ENCODE measurements at regions not wholly inside any gene's neighbourhood (a gene's known extent, or its start where the extent isn't known, plus 50 kb on each side); places are given as distances from the start of the nearest gene placed in this dataset.

- H3K36me3 Mint-ChIP-seq (ENCODE audit: low read depth, unreplicated experiment), result no peaks in the 10 kb centered on the region
- peaks cover 22% of the 10 kb centered on the region for H3K4me1 Mint-ChIP-seq (ENCODE audit: unreplicated experiment)
- H3K9me3 Mint-ChIP-seq (ENCODE audit: unreplicated experiment), result no peaks in the 10 kb centered on the region
These were observed 261.9 kb downstream of the GADD45G start for GRCh38 chr9:89866701-89867100.

GRCh38 chr9:89868100-89868499, 263.3 kb downstream of the GADD45G start:
- peaks cover 5% of the 10 kb centered on the region for H3K27me3 Mint-ChIP-seq (ENCODE audit: unreplicated experiment)
- TF ChIP-seq, protein P1, sequence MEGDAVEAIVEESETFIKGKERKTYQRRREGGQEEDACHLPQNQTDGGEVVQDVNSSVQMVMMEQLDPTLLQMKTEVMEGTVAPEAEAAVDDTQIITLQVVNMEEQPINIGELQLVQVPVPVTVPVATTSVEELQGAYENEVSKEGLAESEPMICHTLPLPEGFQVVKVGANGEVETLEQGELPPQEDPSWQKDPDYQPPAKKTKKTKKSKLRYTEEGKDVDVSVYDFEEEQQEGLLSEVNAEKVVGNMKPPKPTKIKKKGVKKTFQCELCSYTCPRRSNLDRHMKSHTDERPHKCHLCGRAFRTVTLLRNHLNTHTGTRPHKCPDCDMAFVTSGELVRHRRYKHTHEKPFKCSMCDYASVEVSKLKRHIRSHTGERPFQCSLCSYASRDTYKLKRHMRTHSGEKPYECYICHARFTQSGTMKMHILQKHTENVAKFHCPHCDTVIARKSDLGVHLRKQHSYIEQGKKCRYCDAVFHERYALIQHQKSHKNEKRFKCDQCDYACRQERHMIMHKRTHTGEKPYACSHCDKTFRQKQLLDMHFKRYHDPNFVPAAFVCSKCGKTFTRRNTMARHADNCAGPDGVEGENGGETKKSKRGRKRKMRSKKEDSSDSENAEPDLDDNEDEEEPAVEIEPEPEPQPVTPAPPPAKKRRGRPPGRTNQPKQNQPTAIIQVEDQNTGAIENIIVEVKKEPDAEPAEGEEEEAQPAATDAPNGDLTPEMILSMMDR (IDR thresholded peaks at IDR 0.05; ENCODE audit: unreplicated experiment), result no peak
- no peaks in the 10 kb centered on the region for H3K9me3 Mint-ChIP-seq (ENCODE audit: unreplicated experiment)
- no peaks in the 10 kb centered on the region for H3K36me3 Mint-ChIP-seq (ENCODE audit: low read depth, unreplicated experiment)
- no peak overlapping the region for H3K4me3 Mint-ChIP-seq (ENCODE audit: unreplicated experiment)
- no peak overlapping the region for H3K27ac Mint-ChIP-seq (ENCODE audit: unreplicated experiment)
- peaks cover 8% of the 10 kb centered on the region for H3K4me1 Mint-ChIP-seq (ENCODE audit: unreplicated experiment)
- no peak for DNase-seq (ENCODE audit: low spot score)

More at GRCh38 chr9:89866701-89867100, 261.9 kb downstream of the GADD45G start:
- Mint-ChIP-seq H3K27me3 (ENCODE audit: unreplicated experiment) (peaks cover 5% of the 10 kb centered on the region), H3K27ac (ENCODE audit: unreplicated experiment) (no peak overlapping the region), H3K4me3 (ENCODE audit: unreplicated experiment) (no peak overlapping the region)
- DNase-seq (ENCODE audit: low spot score), result no peak
- TF ChIP-seq, protein P1 (IDR thresholded peaks at IDR 0.05; ENCODE audit: unreplicated experiment), result no peak

DNA sequence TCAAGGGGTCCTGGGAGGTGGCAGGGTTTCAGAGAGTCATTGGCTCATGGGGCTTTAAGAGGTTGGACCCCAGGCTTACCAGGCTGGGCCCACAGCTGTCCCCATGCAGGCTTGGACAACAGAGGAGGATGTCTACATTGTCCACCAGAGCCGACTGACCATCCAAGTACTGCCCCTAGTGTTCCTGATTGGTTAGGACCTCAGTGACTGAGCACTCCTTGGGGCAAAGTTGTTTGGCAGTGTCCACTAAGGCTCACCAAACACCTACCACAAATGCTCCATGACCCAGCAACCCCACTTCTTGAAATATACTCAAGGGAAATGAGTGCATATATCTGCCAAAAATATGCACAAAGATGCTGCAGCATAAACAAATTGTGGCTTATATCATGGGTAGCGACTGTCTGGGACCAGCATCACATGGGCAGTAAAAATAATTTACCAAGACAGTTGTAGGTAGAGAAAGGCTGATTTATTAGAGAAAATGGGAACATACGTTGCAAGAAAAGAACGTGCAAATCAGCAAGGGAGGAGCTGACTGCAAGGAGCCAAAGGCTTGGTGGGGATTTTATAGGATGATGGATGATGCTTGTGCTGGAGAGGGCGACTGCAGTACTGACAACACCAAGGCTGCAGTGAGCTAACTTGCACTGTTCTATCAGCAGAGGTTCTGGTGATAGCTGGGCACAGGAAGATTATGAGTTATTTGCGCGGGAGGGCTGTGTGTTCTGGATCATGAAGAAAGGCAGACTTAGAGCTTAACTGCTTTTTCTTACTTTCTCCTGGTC, 265.2 kb downstream of the GADD45G start:
- Mint-ChIP-seq H3K4me3 (ENCODE audit: unreplicated experiment) (no peak overlapping the region), H3K4me1 (ENCODE audit: unreplicated experiment) (no peaks in the 10 kb centered on the region), H3K9me3 (ENCODE audit: unreplicated experiment) (no peaks in the 10 kb centered on the region), H3K27ac (ENCODE audit: unreplicated experiment) (no peak overlapping the region), H3K36me3 (ENCODE audit: low read depth, unreplicated experiment) (no peaks in the 10 kb centered on the region), H3K27me3 (ENCODE audit: unreplicated experiment) (peaks cover 5% of the 10 kb centered on the region)
- DNase-seq (ENCODE audit: low spot score), result no peak
- TF ChIP-seq, protein P1 (IDR thresholded peaks at IDR 0.05; ENCODE audit: unreplicated experiment), result no peak

- peaks cover 6% of the 10 kb centered on the region for H3K27me3 Mint-ChIP-seq (ENCODE audit: unreplicated experiment)
- H3K36me3 Mint-ChIP-seq (ENCODE audit: low read depth, unreplicated experiment), result no peaks in the 10 kb centered on the region
- no peak for DNase-seq (ENCODE audit: low spot score)
- TF ChIP-seq, protein P1 (IDR thresholded peaks at IDR 0.05; ENCODE audit: unreplicated experiment), result no peak
- no peak overlapping the region for H3K4me3 Mint-ChIP-seq (ENCODE audit: unreplicated experiment)
- H3K4me1 Mint-ChIP-seq (ENCODE audit: unreplicated experiment), result no peaks in the 10 kb centered on the region
- H3K27ac Mint-ChIP-seq (ENCODE audit: unreplicated experiment), result no peak overlapping the region
- H3K9me3 Mint-ChIP-seq (ENCODE audit: unreplicated experiment), result no peaks in the 10 kb centered on the region
These were observed 267.1 kb downstream of the GADD45G start for GRCh38 chr9:89871871-89872331.

DNA sequence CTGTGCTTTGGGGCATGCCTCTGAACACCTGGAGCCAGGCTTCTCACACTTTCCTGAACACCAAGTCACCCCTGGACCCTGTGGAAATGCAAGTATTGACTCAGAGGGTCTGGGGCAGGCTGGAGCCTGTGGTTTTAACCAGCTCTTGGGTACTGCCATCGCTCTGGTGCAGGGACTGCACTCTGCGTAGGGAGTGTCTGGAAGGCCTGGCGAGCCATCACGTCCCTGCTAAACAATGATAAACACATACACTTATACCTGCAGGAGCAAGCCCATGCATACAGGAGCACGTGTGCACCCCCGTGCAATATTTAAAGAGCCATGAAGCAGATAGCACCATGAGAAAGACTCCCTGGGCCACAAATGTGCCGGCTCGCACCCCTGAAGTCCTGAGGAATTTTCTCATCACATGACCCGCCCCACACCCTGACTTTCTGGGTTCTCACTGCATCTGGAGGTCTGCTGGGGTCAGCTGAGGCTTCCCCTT, 267.7 kb downstream of the GADD45G start:
- Mint-ChIP-seq H3K4me3 (ENCODE audit: unreplicated experiment) (no peak overlapping the region), H3K36me3 (ENCODE audit: low read depth, unreplicated experiment) (no peaks in the 10 kb centered on the region), H3K27ac (ENCODE audit: unreplicated experiment) (no peak overlapping the region), H3K27me3 (ENCODE audit: unreplicated experiment) (peaks cover 7% of the 10 kb centered on the region), H3K9me3 (ENCODE audit: unreplicated experiment) (no peaks in the 10 kb centered on the region), H3K4me1 (ENCODE audit: unreplicated experiment) (no peaks in the 10 kb centered on the region)
- DNase-seq (ENCODE audit: low spot score), result no peak
- TF ChIP-seq, protein P1 (IDR thresholded peaks at IDR 0.05; ENCODE audit: unreplicated experiment), result no peak

All from endothelial cell (in vitro differentiated cells).